Activated CD8-positive, alpha-beta T cell treated with anti-CD3 and anti-CD28 coated beads for 36 hours (primary cell): ENCODE measurements at regions not wholly inside any gene's neighbourhood (a gene's known extent, or its start where the extent isn't known, plus 50 kb on each side); places are given as distances from the start of the nearest gene placed in this dataset.

Experiments used
- ATAC-seq: fragments of 200-7000 bp; cut with Tn5 transposase; one replicate; pipeline ENCODE4 v1.10.0; 2021; ENCODE audit warnings: mild to moderate bottlenecking, moderate library complexity
- CTCF ChIA-PET: fragments of 350-600 bp; sonication (Branson Sonifier 250); formaldehyde crosslinking; loops from one replicate; lab custom pipeline; 2021; ENCODE audit warnings: antibody characterized with exemption; lab: Charles Lee
- POLR2A ChIA-PET: fragments of 350-600 bp; sonication (Branson Sonifier 250); formaldehyde crosslinking; loops from one replicate; lab custom pipeline; 2021; ENCODE audit warnings: antibody characterized with exemption; lab: Charles Lee
- DNase-seq: peaks from one replicate; pipeline ENCODE4 v3.0.0-alpha.2; 2020
- H3K27ac Mint-ChIP-seq: one replicate; pipeline ENCODE4 v1.8.0; 2021; ENCODE audit warnings: mild to moderate bottlenecking, mixed read lengths
- H3K27me3 Mint-ChIP-seq: one replicate; pipeline ENCODE4 v1.8.0; 2021; ENCODE audit warnings: mixed read lengths
- H3K36me3 Mint-ChIP-seq: one replicate; pipeline ENCODE4 v1.8.0; 2021; ENCODE audit warnings: low read depth, mixed read lengths
- H3K4me1 Mint-ChIP-seq: one replicate; pipeline ENCODE4 v1.8.0; 2021; ENCODE audit warnings: low read depth, mixed read lengths
- H3K4me3 Mint-ChIP-seq: one replicate; pipeline ENCODE4 v1.8.0; 2021; ENCODE audit warnings: mild to moderate bottlenecking, moderate library complexity, mixed read lengths
- H3K9me3 Mint-ChIP-seq: one replicate; pipeline ENCODE4 v1.8.0; 2021; ENCODE audit warnings: mixed read lengths
- intact Hi-C: fragments of 100-400 bp; cut with micrococcal nuclease; formaldehyde crosslinking; loops from one replicate; pipeline ENCODE4 v1.10.0; 2022
- TF ChIP-seq, protein P1 (sequence below): fragments of 200-600 bp; IDR thresholded peaks from one replicate; pipeline ENCODE4 v1.8.0; 2022; ENCODE audit warnings: antibody characterized with exemption, mild to moderate bottlenecking

DNA sequence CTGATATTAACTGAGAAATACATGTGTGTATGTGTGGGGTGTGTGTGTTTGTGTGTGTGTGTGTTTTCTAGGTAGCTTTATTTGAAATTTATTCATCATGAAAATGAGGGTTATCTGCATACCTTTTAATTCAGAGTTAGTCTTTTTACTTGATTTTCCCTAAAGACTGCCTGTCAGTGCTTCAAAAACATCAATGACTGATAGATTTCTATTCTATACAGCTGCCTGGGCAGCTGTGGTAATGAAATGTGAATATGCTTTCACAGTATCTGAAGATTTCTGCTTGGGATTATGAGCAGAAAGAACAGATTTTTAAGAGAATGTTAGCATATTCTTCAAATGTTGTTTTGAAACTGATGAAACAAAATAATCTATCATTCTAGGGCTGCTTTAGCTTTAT is 119.7 kb upstream of the ZRANB2 start:
- CTCF ChIA-PET = no interaction called here
- Mint-ChIP-seq H3K27me3 (no peaks in the 10 kb centered on the region), H3K4me1 (no peaks in the 10 kb centered on the region), H3K4me3 (no peak overlapping the region), H3K9me3 (no peaks in the 10 kb centered on the region), H3K27ac (no peak overlapping the region), H3K36me3 (no peaks in the 10 kb centered on the region)
- ATAC-seq = no peak
- POLR2A ChIA-PET = no interaction called here
- no peak for DNase-seq
- TF ChIP-seq, protein P1, sequence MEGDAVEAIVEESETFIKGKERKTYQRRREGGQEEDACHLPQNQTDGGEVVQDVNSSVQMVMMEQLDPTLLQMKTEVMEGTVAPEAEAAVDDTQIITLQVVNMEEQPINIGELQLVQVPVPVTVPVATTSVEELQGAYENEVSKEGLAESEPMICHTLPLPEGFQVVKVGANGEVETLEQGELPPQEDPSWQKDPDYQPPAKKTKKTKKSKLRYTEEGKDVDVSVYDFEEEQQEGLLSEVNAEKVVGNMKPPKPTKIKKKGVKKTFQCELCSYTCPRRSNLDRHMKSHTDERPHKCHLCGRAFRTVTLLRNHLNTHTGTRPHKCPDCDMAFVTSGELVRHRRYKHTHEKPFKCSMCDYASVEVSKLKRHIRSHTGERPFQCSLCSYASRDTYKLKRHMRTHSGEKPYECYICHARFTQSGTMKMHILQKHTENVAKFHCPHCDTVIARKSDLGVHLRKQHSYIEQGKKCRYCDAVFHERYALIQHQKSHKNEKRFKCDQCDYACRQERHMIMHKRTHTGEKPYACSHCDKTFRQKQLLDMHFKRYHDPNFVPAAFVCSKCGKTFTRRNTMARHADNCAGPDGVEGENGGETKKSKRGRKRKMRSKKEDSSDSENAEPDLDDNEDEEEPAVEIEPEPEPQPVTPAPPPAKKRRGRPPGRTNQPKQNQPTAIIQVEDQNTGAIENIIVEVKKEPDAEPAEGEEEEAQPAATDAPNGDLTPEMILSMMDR = no peak
- intact Hi-C loops = no loop called here

DNA sequence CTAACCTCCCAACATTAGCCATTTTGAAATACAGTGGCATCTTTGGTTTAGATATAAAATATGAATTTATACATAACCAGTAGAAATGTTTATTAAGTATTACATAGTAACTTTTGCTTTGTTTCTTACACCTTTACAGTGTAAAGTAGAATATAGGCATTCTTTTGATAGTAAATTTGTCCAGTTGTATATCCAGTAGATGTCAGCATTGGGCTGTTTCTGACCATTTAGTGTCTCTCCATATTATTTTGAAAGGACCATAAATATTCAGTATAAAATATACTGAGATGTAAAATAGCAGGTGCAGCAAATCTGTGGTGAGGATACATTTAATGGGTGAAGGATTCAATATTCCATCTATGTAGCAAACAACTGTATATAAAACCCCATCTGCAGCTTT is 115.8 kb upstream of the ZRANB2 start:
- ChIA-PET CTCF (no interaction called here), POLR2A (no interaction called here)
- Mint-ChIP-seq H3K4me1 (no peaks in the 10 kb centered on the region), H3K36me3 (no peaks in the 10 kb centered on the region), H3K27ac (no peak overlapping the region), H3K9me3 (no peaks in the 10 kb centered on the region), H3K4me3 (no peak overlapping the region), H3K27me3 (no peaks in the 10 kb centered on the region)
- TF ChIP-seq, protein P1 = no peak
- ATAC-seq (no peak), DNase-seq (no peak)
- intact Hi-C loops = no loop called here

DNA sequence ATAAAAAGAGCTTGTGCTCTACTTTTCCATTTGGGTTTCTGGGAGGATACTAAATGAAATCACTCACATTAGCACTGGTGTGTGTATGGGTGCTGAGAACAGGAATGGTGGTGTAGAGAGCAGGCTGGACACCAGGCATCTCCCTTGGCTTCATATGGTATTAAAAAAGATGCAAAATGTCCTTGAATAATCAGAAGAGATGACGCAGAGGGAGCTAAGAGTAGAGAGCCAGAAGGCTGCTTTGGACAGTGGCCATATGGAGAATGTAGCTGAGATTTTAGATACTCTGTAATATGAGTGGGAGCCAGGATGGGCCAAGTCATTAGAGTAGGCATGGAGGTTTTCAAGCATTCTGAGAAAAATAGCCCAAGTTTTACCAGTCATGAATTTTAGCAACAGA is 112.3 kb upstream of the ZRANB2 start:
- peaks cover 2% of the 10 kb centered on the region for H3K9me3 Mint-ChIP-seq
- no peak for ATAC-seq
- ChIA-PET POLR2A (no interaction called here), CTCF (no interaction called here)
- no peak for DNase-seq
- no peaks in the 10 kb centered on the region for H3K4me1 Mint-ChIP-seq
- H3K36me3 Mint-ChIP-seq = no peaks in the 10 kb centered on the region
- no peak overlapping the region for H3K4me3 Mint-ChIP-seq
- intact Hi-C loops = no loop called here
- no peaks in the 10 kb centered on the region for H3K27me3 Mint-ChIP-seq
- H3K27ac Mint-ChIP-seq = no peak overlapping the region
- TF ChIP-seq, protein P1 = no peak

DNA sequence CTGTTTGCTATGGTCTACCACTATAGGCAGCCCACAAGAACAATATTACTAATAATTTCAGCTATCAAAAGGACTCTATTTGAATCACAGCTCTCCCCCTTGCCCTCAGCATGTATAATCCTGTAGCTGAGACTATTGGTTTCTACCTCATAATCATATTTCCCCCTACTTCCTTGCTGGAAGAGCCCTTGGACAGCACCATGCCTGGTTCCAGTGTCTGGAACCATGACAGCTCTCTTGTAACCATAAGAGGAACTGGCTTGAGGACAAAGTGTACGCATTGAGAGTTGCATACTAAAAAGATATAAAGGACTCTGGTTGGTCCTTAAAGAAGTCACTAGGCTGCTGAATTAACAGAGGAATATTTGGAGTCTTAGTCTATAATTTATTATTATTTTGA is 110.7 kb upstream of the ZRANB2 start:
- H3K36me3 Mint-ChIP-seq = no peaks in the 10 kb centered on the region
- H3K27me3 Mint-ChIP-seq = no peaks in the 10 kb centered on the region
- H3K4me1 Mint-ChIP-seq = no peaks in the 10 kb centered on the region
- ChIA-PET CTCF (no interaction called here), POLR2A (no interaction called here)
- H3K4me3 Mint-ChIP-seq = no peak overlapping the region
- no peak for ATAC-seq
- intact Hi-C loops = no loop called here
- peaks cover 3% of the 10 kb centered on the region for H3K9me3 Mint-ChIP-seq
- no peak overlapping the region for H3K27ac Mint-ChIP-seq
- TF ChIP-seq, protein P1 = no peak
- DNase-seq = no peak

DNA sequence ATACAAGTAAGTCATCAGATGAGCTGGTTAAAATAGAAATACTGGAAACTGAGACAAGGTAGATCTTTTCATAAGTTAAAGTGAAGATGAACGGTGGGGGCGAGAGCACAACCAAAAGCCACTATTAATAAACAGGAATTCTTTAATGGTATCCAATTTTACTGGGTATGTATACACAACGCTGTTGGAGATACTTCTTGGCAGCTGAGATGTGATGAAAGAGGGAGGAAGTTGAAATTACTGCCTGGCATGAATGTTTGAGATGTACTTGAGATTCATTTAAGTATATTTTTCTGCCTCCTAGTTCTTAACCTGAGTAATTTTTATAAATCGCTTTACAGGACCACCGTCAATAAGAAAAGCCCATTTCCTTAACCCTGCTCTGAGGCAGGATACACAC is 110.0 kb upstream of the ZRANB2 start:
- Mint-ChIP-seq H3K4me1 (no peaks in the 10 kb centered on the region), H3K9me3 (peaks cover 3% of the 10 kb centered on the region), H3K27me3 (no peaks in the 10 kb centered on the region), H3K27ac (no peak overlapping the region), H3K4me3 (no peak overlapping the region), H3K36me3 (no peaks in the 10 kb centered on the region)
- POLR2A ChIA-PET = no interaction called here
- ATAC-seq = no peak
- no peak for DNase-seq
- TF ChIP-seq, protein P1 = no peak
- intact Hi-C loops = no loop called here
- CTCF ChIA-PET = no interaction called here
